Femur (tissue), 1 donor: ENCODE measurements at regions not wholly inside any gene's neighbourhood (a gene's known extent, or its start where the extent isn't known, plus 50 kb on each side); places are given as distances from the start of the nearest gene placed in this dataset.

ENCODE experiments used
- DNase-seq: peaks from one replicate; pipeline ENCODE4 v3.0.0-alpha.2; 2017

GRCh38 chr10:44788147-44789129 lies 122.7 kb upstream of the TMEM72 start:
- DNase-seq = no peak

GRCh38 chr10:44792119-44792775 lies 118.9 kb upstream of the TMEM72 start:
- no peak for DNase-seq

GRCh38 chr10:44799966-44800365 lies 111.2 kb upstream of the TMEM72 start:
- DNase-seq = no peak

GRCh38 chr10:44801383-44802327 lies 109.5 kb upstream of the TMEM72 start:
- peak; percentile 68 for DNase-seq

- DNase-seq = no peak
Observed at GRCh38 chr10:44803862-44804261, 107.3 kb upstream of the TMEM72 start.

- DNase-seq = no peak
Observed at GRCh38 chr10:44804661-44805060, 106.5 kb upstream of the TMEM72 start.

GRCh38 chr10:44805466-44806210 lies 105.5 kb upstream of the TMEM72 start:
- peak; percentile 62 for DNase-seq

- peak; percentile 67 for DNase-seq
Observed at GRCh38 chr10:44806950-44807349, 104.2 kb upstream of the TMEM72 start.

GRCh38 chr10:44807451-44807850 lies 103.7 kb upstream of the TMEM72 start:
- no peak for DNase-seq

- no peak for DNase-seq
Observed at GRCh38 chr10:44809647-44810046, 101.5 kb upstream of the TMEM72 start.

- no peak for DNase-seq
Observed at GRCh38 chr10:44811072-44811471, 100.1 kb upstream of the TMEM72 start.

- no peak for DNase-seq
Observed at GRCh38 chr10:44813201-44813600, 97.9 kb upstream of the TMEM72 start.

- DNase-seq = no peak
Observed at GRCh38 chr10:44814929-44815328, 96.2 kb upstream of the TMEM72 start.

GRCh38 chr10:44818041-44818649 lies 93.0 kb upstream of the TMEM72 start:
- DNase-seq = peak; percentile 60

- DNase-seq = no peak
Observed at GRCh38 chr10:44818701-44819127, 92.4 kb upstream of the TMEM72 start.

- DNase-seq = no peak
Observed at GRCh38 chr10:44820094-44820493, 91.0 kb upstream of the TMEM72 start.

GRCh38 chr10:44821290-44821689 lies 89.8 kb upstream of the TMEM72 start:
- no peak for DNase-seq

- no peak for DNase-seq
Observed at GRCh38 chr10:44822349-44822748, 88.8 kb upstream of the TMEM72 start.

- no peak for DNase-seq
Observed at GRCh38 chr10:44822966-44823365, 88.2 kb upstream of the TMEM72 start.

GRCh38 chr10:44824607-44825006 lies 86.5 kb upstream of the TMEM72 start:
- no peak for DNase-seq

- no peak for DNase-seq
Observed at GRCh38 chr10:44827431-44828006, 83.6 kb upstream of the TMEM72 start.
